NOMO-1 treated with DMSO at 0.1 percent for 48 hours (cell line): ENCODE measurements at regions not wholly inside any gene's neighbourhood (a gene's known extent, or its start where the extent isn't known, plus 50 kb on each side); places are given as distances from the start of the nearest gene placed in this dataset.

Experiments used
- DNase-seq: peaks from one replicate; lab custom pipeline; 2025; ENCODE audit not compliant: unreplicated experiment; lab: John Stamatoyannopoulos, UW

DNA sequence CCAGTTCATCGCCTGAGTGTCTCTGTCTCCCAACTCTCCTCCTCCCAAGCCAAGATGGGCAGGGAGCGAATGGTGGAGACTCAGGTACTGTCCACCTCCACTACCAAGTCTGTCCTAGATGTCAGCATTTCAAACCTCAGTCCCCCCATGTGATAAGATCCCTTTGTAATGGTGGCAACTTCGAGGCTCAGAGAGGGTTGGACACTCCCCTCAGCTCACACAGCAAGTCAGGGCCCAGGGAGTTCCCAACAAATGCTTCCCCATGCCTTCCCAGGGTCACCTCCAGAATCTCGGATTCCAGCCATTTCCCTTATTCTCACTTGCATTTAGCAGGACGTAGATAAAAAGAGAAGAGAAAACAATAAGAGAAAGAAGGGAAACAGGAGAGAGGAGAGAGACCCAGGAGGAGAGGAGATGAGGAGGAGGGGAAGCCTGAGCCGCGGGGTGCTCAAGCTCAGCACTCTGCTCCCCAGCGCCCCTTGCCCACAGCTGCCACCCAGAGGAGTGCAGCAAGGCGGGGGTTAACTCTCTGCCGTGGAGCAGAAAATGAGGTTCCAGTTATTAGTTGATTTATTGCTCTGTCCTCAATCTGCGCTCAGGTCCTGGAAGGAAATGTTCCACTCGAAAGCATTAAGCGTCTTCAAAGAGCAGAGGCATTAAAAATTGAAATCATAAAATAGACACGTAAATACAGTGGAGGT, 84.1 kb upstream of the LINGO1 start:
- no peak for DNase-seq

DNA sequence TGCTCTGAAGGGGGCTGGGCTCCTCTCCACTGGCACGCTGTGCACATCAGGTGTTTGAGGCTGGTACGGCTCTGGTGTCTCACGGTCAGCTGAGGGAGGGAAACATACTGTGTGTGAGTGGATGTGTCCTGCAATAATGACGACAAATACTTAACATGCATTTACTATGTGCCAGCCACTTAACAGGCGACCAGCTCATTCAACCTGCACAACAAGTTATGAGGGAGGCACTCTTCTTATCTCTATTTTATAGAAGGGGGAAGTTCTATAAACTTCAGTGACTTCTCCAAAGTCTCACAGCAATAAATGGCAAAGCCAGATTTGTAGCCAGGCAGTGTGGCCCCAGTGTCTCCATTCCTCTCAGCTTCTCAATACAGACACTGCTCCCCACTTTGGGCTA, 83.1 kb upstream of the LINGO1 start:
- DNase-seq: no peak

DNA sequence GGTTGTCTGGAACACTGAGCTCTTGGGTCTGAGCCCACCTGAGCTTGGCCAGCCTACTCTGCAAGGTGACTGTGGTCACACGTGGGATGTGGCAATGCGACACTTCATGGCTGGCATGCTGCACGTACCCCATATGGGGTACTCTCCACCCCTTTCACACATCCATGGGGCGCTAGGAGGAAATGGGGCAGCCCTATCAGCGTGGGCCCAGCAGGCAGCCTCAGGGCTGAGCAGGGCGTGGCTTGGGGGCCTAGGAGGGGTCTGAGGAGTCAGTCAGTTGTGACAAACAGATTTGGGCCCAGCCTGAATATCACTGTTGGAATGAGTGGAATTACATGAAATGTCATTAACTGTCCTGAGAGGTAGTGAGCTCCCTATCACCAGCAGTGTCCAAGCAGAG, 82.3 kb upstream of the LINGO1 start:
- no peak for DNase-seq

DNA sequence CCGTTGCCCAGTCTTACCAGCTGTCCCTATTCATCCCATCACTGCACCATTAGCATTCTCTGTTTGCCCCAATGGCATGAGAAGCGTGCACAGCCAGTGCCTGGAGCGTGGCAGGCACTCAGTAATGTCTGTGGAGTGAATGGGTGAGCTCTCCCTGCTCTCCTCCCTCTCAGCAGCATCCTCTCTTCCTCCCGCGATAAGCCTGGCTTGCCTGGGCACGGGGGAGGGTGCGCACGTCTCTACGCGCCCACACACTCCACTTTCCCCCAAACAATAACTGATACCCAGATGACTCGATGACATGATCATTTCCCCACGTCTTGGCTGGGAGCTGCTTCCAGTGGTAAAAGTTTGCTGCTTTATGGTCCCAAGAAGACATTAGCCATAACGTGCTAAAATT, 81.8 kb upstream of the LINGO1 start:
- DNase-seq: no peak

DNA sequence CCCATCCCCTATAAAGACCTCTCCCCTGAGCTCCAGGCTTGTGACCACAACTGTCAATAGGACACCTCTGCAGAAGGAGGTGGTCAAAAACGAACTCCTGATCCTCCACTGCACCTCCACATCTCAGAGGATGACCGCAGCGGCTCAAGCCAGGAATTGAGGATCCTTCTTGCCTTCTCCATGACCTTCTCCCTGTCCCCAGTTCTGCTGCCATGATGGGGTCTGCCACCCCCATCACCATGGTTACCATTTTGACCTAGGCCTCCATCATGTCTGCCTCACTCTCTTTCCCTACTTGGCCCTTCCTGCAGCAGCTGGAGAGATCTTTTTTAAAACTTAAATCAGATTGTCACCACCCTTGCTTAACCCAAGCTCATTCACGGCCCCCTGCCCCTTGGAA, 81.3 kb upstream of the LINGO1 start:
- DNase-seq: no peak

DNA sequence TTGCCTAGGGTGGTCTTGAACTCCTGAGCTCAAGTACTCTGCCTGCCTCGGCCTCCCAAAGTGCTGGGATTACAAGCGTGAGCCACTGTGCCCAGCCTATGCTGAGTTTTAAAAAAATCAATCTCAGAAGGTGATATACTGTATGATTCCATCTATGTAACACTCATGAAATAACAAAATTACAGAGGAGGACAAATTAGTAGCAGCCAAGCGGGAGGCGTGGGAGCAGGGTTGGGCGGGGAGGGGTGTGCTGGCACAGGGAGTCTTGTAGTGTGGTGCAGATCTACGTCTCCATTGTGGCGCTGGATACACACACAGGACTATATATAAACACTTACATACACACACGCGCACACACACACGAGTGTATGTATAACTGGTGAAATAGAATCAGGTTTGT, 80.6 kb upstream of the LINGO1 start:
- no peak for DNase-seq

DNA sequence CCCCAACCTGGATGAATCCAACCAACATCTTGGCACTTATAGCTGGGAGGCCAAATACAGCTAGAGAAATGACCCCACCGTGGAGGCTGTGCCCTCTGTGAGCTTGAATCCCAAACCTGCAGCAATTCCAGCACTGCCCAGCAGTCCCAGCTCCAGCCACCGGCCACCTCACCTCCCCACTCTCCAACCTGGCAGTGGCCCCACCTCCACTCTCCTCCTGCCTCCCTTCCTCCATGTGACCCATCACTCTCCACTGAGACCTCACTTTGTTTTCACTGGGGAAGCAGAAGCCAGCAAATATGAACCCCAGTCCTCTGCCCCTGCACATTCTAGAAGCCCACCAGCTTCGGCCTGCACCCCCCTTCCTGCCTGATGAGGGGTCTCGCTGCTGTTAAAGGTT, 79.7 kb upstream of the LINGO1 start:
- DNase-seq: no peak

DNA sequence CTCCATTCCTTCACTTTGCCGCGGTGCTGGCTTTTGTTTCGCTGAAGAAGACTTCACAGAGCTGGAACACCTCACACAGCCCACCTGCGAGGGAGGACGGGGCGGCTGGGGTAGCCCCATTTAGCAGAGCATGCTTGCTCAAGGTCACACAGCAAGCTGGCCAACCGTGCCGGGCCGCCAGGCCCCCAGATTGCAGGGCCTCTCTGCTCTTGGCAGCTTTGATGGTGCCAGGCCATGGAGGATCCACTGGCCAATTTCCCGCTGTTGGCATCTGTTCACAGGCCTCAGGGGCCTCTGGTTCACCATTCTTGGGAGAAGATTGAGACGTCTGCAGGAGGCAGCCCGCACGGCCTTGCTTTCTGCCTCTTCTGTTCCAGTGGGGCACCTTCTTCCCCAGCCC, 77.9 kb upstream of the LINGO1 start:
- DNase-seq: no peak

DNA sequence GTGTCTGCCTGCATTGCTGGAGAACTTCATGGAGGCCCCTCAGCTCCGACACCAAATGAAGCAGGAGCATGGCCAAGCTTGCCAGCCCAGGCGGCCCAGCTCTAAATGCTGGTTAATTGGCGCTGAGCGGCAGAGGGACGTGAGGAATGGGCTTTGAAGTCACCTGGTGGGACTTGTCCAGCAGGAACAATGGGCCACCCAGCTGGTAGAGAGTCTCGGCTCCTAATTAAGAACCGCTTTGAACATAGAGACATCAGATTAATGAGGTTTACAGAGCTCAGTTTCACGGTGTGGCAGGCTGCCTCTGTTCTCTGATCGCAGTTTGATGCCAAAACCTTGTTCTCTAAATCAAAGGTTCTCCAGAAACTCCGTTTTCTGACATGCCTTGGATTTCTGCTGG, 77.5 kb upstream of the LINGO1 start:
- no peak for DNase-seq

DNA sequence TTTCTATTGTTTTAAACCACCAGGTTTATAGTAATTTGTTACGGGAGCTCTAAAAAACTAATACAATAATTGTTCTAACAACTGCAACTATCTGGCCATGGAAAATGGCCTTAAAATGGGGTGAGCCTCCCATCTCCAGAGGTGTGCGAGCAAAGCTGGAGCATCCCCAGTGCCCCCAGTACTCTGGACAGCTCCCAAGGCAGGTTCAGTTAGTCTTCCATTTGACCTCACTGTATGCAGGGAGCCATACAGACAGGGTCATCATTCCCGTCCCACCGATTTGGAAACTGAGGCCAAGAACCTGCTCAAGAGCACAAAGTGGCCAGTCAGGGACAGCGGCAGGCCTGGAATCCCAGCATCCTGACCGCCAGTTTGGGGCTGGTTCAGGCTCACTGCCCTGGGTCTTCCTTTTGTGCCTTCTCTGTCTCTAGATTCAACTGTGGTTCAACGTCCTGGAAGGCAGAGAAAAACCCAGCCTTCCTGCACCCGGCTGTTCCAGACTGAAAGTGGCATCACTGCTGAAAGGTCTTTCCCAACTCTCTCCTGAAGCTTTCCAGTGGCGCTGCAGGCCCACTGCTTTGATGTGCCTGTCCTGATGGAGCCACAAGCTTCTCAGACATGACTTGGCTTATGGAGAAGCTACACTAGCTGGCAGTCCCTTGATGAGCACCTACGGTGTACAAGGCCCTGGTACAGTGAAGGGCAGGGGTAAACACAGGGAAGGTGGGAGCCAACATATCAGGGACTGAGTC, 76.6 kb upstream of the LINGO1 start:
- no peak for DNase-seq

DNA sequence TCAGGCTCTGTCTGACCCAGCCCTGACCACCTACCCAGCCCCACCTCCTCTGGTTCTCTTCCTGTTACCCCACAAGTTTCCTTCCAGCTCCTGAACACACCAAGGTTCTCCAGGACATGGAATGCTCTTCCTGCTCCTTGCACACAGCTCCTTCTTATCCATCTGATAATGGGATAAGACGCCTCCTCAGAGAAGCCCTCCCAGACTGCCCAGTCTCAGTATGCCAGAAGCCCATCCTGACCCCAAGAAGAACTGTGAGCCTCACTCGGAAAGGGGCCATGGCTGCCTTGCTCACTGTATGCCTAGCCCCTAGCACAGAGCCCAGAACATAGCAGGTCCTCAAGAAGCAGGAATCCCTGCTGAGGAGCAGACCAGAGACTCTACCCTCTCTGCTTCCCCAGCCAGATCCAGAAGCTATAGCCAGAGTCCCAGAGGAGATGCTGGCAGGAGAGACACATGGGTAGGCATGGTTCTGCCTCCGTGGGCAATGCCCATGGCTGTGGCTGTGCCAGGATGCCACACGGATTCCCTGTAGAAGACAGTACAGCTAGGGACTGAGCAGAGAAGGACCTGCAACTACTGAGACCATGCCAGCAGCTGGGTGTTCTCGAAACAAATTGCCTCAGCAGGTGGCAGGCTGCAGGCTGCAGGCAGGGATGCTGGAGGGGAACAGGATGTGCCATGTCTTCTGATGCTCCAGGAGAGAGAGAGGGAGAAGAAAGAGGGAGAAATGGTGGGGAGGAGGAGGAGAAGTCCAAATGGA, 74.0 kb upstream of the LINGO1 start:
- DNase-seq: no peak

DNA sequence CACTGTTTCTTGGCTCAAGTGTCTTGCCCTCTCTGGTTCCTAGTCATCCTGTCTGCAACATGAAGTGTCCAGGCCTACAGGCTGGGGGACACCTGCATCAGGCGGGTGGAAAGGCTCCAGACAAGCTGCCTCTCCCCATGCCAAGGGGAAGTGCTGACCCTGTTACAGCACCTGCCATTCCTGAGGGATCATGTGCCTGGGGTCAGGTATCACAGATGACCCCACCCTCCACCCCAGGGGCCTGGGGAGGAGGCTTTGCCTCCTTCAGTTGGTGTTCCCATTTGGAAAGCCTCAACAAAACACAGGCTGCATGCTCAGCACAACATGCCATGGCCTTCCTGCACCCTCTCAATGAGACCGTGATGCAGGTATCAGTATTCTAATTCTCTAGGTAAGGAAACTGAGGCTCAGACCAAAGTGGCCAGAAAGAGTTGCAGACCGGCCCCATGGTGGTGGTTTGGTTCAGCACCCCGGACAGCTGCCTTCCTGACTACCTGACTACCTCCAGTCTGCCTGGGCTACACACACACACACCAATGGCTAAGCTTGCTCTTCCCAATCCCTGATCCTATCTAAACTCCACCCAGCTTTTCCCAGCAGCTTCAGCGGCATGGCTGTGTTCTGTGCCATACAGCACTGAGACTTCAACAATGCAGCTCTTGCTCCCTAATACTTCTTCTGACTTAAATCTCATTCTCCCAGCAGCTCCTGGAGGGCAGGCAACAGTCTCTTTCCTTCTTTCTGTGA, 69.7 kb upstream of the LINGO1 start:
- DNase-seq: no peak

DNA sequence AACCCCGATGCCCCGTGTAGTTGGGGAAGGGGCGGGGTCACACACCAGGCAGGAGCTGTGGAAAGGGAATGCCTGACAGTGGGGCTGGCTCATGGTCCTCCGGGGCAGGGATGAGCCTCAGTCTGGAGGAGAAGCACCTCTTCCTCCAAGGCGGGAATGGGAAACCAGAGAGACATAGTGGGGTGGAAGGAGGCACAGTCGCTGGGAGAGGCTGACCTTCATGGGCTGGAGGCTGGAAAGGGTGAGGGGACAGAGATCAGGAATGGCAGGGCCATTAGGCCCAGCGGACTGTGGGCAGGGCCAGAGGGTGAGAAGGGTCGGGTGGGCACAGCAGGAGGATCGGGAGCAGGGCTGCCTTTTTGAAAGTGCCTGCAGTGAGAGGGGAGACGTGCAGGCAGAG, 65.8 kb upstream of the LINGO1 start:
- no peak for DNase-seq

DNA sequence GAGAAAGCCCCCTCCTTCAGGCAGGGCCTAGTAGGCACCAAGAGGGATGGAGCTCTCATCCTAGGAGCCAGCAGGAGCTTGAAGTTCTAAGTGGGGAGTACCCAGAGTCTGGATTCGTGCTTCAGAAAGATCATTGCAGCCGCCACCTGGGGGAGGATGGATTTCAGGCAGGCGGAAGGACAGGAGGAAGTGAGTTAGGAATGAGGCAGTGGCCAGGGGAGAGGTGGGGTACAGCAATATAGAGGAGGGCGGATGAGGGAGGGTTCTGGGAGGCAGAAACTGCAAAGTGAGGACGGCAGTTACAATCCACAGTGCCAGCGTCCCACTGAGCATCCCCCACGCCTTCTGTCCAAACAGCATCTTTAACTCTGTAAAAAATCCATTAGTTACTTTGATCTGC, 65.2 kb upstream of the LINGO1 start:
- DNase-seq: no peak

DNA sequence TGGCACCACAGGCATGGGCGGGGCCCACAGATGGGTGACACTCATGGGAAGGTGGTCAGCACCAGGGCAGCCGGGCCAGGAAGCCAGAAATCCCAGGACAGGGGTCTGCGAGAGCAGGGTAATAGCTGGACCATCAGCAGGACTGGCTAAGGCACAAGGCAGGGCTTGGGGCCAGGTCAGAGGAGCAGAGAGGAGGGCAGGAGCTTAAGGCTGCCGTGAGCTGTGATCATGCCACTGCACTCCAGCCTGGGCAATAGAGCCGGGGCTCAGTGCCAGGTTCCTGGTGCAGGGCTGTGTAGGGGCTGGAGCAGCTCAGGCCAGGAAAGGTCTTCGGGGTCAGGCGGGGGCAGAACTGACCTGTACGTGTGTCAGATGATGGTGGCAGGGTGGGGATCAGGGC, 64.2 kb upstream of the LINGO1 start:
- DNase-seq: no peak

DNA sequence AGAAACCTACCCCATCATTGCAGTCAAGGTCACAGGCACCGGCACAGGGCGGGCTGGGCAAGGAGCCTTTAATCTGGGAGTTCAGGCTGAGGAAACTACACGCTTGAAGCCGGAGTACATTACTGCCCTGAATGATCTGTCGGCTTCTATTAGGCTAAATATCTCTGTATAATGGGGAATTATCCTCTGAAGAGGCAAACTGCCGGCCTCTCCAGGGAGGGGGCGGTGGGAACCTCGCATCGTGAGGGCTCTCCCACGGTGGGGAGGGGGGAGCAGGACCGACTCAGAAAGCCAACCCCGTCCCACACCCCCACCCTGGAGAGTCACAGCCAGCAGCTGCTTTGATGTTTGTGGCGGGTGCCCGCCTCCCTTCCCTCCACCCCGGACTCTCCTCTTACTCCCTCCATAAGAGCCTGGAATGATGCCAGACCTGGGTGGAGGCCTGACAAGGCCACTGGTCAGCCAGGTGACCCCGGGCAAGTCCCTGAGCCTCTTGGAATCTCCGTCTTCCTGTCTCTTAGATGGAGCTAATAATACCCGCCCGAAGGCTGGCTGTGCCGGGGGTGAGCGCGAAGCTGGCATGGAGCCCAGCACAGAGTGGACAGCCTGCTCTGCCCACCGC, 63.4 kb upstream of the LINGO1 start:
- DNase-seq: no peak

DNA sequence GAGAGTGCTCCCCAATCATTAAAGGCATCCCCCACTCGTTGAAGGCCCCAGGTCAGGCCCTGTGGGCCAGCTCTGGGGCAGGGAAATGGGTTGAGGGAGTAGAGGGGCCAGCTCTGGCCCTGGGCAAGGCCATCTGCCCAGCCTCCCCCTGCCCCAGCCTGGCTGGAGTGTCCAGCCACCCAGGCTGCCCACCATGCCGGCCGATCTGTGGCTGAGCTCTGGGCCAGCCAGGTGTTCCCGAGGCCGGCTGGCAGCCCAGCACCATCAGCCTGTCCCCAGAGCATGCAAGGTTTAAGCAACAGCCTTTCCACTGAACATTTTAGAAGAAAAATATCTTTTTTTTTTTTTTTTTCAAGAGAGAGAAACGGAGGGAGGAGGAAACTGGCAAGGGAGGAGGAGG, 62.8 kb upstream of the LINGO1 start:
- DNase-seq: no peak

DNA sequence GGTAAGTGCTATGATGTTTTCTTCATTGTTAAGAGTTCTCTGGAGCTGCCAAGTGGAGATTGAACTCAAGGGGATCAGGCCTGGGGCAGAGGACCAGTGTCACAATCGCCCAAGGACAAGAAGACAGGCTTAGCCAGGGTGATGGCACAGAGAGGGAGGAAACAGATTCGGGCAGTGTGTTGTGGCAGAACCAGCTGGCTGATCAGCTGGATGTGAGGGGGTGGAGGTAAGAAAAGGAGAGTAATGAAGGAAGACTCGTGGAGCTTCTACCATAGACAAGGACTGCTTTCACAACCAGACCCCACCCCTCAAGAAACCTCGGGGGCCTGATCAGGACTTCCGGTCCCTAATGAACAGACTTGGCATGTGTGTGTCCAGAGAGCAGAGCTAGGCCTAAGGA, 60.9 kb upstream of the LINGO1 start:
- DNase-seq: no peak

DNA sequence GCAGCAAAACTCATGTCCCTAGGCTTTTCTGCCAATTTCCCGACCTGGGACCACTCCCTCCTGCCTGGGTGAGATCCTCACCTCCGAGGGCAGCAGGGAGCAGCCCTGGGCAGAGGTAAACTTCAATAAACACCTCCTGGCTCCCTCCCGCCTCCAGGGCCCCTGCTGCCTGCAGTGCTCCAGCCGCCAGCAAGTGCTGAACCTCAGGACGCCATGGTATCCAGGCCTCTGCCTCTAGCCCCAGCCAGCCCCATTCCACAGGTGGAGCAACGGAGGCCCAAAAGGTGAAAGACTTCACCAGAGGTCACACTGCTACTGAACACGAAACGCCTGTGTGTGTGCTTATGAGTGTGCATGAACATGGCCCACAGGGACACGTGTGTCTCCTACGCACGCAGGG, 59.9 kb upstream of the LINGO1 start:
- DNase-seq: no peak

DNA sequence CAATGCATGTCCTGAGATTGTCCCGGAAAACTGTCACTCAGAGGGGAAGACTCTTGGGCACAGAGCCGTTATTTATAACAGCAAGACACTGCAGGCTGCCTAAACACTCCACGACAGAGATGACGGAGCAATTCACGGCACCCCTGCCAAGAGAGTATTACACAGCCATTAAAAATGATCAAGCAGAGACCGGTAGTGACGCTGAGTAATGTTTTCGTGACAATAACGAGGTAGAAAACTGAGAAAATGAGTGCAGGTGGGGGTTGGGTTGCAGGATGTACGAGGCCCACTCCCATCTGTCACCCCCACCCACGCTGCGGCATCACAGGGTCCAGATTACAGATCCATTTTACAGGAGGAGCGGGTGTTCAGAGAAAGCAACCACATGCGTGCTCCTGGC, 58.9 kb upstream of the LINGO1 start:
- DNase-seq: no peak

DNA sequence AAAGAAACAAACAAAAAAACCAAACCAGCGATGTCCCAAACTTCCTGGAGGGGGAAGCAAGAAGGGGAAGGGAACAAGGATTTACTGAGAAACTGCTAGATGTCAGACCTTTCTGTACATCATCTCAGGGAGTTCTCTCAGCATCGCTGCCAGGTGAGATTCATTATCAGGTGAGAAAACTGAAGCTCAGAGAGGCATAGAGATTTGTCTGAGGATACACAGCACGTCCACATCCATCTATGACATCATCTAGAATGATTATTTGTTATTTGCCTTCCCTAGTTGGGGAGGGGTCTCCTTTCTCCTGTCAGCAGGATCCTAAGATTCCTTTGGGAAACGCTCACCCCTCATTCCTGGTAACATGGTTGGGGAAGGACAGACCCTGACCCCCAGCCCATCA, 57.1 kb upstream of the LINGO1 start:
- DNase-seq: no peak
